Fibroblast of skin of right biceps (primary cell): ENCODE measurements at regions not wholly inside any gene's neighbourhood (a gene's known extent, or its start where the extent isn't known, plus 50 kb on each side); places are given as distances from the start of the nearest gene placed in this dataset.
"Not testable (repeated sequence)": the region's sequence is repeated elsewhere in the genome, so short reads cannot be mapped to it uniquely, and the experiment has no call there.

ENCODE experiments used
- DNase-seq: peaks from one replicate; pipeline ENCODE4 v3.0.0-alpha.2; 2013

GRCh38 chr2:228503731-228504130, 322.2 kb upstream of the SPHKAP start:
- no peak for DNase-seq

DNA sequence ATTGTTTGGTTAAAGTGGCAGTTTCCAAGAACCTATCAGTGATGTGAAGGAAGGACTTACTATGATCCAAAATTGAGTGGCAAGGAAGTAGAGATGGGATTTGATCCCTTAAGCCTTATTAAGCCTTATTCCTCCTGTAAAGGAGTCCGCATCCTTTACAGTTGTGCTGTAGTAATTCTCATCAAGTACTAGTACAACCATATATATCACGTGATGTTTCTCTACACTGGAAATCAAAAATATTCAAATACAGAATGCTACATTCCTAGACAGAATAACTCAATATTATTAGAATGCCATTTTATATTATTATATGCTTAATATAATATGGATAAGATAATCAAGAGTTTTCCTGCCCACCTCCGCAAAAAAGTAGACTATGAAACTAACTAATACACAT, 312.4 kb upstream of the SPHKAP start:
- DNase-seq = no peak

DNA sequence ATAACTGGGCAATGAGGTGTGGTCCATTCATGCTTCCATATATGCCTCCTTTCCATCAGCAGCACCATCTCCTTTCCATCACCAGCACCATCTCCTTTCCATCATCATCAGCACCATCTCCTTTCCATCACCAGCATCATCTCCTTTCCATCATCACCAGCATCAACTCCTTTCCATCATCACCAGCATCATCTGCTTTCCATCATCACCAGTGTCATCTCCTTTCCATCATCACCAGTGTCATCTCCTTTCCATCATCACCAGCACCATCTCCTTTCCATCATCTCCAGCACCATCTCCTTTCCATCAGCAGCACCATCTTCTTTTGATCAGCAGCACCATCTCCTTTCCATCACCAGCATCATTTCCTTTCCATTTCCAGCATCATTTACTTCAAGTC, 297.5 kb upstream of the SPHKAP start:
- no peak for DNase-seq

- peak; percentile 58 for DNase-seq
Observed at GRCh38 chr2:228474466-228474865, 293.0 kb upstream of the SPHKAP start.

DNA sequence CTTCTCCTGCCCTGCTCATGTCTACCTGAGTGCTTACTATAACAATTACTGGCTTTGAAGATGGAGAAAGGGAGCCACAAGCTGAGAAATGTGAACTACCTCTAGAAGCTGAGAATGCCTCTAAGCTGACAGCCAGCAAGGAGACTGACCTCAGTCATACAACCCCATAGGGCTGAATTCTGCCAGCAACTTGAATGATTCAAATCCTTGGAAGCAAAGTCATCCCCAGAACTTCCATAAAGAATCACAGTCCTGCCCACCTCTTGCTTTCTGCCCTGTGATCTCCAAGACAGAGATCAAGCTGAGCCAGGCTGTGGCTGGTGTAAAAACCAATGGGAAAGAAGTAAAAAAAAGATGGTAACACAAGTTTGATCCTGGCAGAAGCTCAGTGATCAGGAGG, 288.2 kb upstream of the SPHKAP start:
- DNase-seq = no peak

DNA sequence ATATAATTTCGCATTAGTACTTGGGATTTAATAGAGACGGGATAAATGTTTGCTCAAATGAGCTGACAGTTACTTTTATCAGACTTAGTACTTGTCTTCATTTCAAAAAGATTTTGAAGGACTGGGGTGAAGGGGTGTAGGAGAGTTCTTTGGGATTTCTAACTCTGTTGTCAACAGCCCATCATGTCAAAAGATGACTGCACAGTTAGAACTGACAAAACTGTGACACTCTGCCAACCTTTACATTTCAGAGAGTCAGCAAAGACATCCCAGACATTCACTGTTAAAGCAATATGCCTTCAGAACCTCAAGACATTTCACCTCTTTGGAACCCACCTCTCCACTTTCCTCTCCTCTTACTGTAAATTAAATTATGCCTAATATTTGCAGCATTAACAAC, 285.4 kb upstream of the SPHKAP start:
- DNase-seq = no peak

DNA sequence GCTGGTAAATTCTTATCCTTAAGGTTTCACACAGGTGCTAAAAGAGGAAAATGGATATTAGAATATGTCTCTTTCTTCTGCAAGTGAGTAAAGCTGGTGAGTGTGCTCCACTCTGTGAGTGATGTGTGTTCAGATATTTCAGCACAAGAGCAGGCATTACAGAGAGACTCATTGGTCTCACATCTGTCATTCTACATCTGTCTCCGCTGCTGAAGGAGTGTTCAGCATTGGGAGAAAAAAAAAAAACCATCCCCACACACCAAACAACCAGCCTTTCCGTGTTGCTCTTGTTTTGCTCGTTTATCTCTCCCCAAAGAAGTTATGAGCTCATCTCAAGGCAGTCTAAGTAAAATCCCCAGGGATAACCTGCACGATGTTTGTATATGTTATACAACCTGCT, 283.9 kb upstream of the SPHKAP start:
- DNase-seq = no peak

DNA sequence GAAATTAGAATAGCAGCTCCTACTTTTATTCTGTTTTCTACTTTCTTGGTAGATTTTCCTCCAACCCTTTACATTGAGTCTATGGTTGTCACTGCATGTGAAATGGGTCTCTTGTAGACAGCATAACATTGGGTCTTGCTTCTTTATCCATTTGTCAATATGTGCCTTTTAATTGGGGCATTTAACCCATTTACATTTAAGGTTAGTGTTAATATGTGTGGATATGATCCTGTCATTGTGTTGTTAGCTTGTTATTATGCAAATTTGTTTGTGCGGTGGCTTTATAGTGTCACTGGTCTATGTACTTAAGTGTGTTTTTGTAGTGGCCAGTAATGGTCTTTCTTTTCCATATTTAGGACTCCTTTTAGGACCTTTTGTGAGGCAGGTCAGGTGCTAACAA, 276.9 kb upstream of the SPHKAP start:
- DNase-seq = no peak

DNA sequence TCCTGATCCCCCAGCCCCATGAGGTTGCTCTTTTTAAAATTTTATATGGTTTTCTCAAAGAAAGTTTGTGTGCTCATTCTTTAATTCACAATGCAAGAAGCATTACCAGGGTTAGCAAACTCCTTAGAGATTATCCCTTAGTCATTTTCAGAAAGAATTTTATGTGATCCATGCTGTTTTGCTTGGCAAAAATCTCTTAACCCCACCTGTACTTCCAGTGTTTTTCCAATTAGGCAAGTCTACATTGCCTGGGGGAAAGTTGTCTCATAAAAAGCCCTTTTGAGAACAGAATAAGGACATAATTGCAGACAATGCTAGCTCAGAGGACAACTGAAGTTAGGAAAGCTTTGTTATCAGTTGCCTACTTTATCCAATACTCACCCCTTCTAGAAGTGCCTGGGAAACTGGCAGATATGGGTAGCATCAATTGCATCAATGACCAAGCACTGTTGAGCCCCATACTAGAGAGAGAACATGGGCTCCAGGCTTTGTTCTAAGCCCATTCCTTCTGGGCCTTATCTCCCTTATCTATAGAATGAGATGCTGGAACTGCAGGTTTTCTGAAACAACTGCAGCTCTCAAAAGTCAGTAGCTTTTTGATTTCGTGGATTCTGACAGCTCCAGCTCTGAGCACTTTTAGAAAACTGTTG, 265.9 kb upstream of the SPHKAP start:
- DNase-seq = no peak

- DNase-seq = no peak
Observed at GRCh38 chr2:228446734-228447133, 265.2 kb upstream of the SPHKAP start.

DNA sequence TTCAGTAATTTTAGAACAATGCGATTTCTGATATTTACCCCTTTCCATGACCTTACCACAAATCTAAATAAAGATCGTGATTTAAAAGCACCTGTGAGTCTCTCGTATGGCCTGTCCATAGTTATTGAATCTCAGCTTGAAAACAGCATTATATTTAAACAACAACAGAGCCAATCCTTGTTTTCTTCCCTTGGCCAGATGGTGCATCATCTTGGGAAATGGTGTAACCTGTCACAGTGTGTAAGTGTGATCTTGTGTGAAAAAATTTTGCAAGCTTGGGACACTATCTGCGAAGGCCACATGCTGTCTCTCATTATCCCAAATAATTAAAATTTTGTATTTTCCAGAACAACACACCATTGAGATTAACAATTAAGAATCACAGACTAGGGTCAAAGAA, 262.7 kb upstream of the SPHKAP start:
- DNase-seq = no peak

DNA sequence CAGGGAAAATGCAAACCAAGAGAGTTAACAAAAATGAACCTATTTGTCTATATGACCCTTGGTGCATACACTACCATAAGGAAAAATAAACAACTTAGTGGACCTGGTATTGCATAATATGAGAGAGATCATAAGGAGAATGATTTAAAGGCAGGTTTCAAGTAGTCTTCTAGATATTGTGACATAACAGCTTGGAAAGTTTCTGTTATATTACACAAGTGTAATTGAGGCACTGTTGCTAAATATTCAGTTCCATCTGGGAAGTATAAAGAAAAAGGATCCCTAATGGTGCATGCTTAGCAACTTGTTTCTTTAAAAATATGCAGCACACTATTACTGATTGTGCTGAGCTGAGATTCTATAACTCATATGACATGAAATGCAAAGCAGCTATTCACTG, 252.2 kb upstream of the SPHKAP start:
- no peak for DNase-seq

GRCh38 chr2:228432116-228432515, 250.6 kb upstream of the SPHKAP start:
- DNase-seq = no peak

DNA sequence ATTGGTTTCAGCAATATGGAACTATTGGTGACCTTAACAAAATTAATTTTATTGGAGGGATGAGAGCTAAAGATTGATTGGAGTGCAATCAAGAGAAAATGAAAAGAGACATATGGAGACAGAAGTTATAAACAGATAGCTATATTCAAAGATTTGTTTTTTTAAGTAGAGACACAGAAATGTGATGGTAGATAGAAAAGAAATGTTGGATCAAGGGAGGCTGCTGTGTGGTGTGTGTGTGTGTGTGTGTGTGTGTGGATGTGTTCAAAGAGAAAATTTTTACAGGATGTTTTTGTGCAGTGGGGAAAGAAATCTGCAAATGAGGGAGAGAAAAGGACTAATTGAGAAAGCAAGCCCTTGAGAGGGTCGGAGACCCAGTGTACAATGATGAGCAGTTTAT, 249.5 kb upstream of the SPHKAP start:
- no peak for DNase-seq

DNA sequence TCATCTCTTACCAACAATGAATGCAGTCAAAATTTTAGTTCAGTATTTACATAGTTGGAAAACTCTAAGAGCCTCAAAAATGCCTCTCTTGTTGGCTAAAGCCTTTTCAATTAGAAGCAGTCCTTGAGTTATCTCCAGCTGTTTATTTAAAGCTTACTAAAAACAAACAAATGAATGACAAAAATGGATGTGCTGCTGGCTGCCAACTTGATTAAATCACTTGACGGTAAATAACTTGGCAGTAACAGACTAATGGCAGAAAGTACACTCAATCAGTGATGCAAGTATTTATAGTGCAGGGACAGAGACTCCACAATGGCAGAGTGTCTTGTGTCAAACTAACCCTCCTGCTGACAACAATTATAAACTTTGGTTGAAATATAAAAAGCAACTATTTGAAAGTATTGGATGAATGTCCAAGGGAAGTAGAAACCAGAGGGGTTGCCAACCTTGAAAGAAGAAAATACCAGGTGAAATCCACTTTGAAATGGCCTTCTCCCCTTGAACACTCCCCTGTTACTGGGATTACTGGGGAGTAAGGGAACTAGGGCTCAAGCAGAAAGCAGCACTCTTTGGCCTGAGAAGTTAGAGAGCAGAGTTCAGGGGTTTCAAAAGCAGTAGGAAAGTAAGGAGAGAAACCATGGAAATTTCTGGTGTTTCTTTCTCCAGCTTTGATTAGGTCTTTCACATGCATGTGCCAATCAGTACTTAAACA, 245.2 kb upstream of the SPHKAP start:
- no peak for DNase-seq

- DNase-seq = not testable (repeated sequence)
Observed at GRCh38 chr2:228425411-228426060, 244.0 kb upstream of the SPHKAP start.

DNA sequence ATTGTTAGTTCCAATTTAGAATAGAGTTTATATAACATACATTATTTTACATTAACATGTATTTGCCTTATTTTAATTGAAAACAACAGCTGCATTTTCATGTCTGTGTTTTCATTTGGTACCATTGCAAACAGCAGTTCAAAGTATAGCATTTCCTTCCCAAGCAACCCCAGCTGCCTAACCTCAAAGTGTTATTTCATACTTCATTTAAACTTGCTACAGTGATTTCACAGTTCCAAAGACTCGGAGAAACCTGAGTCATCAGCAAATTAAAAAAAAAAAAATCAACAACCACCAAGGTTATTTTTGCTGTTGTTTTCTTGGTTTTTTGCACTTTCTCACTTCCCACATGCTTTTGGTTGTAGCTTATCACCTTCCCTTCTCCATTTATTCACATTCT, 236.5 kb upstream of the SPHKAP start:
- DNase-seq = peak; percentile 1

GRCh38 chr2:228417526-228417925, 236.0 kb upstream of the SPHKAP start:
- DNase-seq = peak; percentile 3

DNA sequence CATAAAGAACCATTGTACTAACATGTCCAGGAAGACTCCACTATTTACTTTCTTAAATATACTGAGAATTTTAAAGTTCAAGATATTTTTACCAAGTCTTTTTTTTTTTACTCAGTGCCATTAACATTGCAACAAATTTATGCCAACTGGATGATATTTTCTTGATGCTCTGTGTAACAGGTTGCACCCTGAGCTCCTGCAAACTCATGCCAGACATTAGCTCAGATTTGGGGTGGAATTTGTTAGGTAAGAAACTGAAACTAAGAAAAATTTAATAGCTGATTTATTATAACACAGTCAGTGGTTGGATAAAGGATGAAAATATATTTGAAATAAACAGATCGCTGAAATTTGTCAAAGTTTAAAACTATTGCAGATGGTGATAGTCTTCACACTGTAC, 228.6 kb upstream of the SPHKAP start:
- DNase-seq = no peak

DNA sequence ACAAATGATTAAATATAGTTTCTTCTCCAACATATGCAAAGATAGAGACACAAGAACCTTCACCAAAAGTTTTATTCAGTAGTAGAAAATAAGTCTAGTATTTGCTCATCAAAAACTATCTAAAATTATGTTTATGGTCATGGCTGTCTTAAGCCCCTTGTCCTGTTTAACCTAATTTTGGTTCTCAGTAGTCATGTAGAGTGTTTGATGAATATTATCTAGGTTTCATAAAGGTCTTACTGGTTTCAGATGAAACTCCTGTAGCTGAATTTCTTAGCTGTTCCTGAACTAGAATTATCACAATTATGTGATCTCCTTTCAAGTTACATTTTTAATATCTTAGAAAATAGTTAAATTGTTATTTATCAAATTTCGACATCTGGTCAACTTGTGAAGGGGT, 228.0 kb upstream of the SPHKAP start:
- no peak for DNase-seq

- DNase-seq = no peak
Observed at GRCh38 chr2:228408529-228409227, 227.2 kb upstream of the SPHKAP start.

GRCh38 chr2:228407821-228408220, 226.3 kb upstream of the SPHKAP start:
- no peak for DNase-seq

DNA sequence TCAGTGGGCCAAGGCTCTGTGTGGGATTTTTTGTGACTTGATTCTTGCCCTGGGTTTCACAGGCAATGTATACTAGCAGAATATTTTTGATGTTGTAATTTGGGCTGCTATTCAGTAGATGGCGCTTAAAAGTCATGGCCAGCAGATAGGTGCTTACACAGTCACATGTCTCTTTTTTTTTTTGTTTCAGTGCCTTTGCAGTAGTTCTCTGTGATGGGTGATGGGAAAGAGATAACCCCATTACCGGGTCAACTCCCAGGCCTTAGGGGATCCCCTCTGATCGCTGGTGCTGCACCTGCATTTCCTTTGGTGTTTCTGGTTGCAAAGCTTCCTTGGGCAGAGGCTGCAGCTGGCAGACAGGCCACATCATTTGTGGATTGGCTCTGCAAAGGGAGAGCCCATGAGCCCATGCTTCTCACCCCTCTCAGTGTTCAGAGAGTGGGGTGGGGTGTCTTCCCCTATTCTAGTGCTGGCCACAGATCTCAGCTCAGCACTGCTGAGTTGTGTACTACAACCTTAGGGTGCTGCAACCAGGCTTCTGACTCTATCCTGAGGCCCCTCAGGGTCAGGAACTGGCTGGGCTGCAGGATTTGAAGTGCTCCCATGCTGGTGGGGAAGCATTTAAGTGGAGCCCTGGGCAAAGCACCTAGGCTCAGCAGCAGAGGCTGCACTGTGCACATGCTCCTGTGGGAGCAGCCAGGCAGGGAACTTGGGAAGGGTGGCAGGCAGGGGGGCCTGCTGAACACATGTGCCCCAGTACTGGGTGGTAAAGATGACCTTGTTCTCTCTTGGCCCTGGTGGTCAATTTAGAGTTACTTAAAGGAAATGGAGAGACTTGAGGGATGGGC, 219.8 kb upstream of the SPHKAP start:
- DNase-seq = no peak
